ENCODE measurements at regions not wholly inside any gene's neighbourhood (a gene's known extent, or its start where the extent isn't known, plus 50 kb on each side); places are given as distances from the start of the nearest gene placed in this dataset.

DNA sequence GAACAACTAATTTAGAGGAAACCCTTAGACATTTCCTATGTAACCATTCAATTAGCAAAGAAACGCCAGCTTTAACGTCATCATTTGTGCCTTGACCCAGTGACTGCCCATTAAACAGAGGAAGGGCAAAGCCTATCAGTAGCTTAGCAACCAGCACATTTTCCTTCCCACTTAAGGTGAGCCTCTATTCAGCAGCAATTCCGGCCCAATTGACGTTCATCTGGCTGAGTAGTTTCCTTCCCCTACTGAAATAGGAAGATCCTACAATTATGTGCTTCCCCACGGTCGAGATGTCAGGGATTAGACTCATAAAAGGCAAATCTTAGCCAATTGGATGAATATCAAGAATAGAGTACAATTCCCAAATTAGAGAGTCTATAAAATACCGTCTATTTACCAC, 482.1 kb upstream of the ADAMTS5 start:
- DNase-seq: no peak

DNA sequence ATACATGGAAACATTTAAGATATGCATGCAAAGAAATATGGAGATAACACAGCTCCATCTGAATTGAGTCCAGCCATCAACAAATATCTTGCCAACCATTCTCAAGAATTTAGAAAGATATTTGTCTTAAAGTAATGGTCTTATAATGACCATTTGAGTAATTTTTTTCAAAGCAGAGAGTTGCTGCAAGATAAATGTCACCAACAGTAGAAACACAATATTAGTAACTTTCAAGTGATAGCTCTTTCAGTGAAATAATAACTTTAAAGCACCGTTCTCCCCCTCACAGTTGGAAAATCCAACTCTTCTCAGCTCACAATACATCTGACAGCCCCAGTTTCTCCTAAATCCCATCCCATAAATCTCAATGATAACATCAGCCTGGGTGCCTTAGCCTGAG, 481.0 kb upstream of the ADAMTS5 start:
- no peak for DNase-seq

DNA sequence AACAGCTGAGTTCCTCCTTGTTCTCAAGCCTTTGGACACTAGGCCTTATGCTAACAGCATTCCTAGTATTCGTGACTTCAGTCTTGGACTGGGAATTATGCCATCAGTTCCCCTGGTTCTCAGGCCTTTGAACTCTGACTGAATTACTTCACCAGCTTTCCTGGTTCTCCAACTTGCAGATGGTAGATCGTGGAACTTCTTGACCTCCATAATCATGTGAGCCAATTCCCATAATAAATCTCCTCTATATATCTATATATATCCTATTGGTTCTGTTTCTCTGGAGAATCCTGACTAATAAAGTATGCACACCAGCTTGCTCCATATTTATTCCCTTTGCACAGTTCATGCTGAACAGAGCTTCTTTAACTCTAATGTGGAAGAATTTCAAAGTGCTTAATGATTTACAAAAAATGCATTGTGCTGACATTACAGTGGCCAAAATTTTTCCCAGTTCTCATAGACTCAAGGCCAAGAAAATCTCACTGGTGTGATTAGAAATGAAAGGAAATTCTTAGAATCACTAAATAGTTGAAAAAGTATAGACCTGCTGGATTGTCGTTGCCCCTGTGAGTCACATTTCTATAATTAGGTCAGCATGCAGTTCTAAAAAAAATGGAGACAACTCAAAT, 462.9 kb upstream of the ADAMTS5 start:
- DNase-seq: no peak

DNA sequence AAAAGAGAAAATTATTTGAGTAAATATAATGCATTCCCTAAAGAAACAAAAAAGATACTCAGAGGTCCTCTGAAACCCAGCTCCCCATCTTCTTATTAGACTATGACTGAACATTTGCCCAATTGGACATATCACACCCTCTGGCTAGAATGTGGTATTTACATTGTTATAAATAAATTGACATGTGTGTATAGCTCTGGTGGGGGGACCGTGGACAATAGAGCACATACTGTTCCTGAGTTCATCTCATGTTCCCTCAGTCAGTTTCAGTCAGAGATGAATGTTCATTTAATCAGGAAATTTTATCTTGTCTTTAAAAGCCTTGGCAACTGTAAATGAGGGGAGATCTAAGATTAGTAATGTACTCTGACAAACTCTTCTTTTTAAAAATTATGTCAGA, 459.3 kb upstream of the ADAMTS5 start:
- DNase-seq: no peak

DNA sequence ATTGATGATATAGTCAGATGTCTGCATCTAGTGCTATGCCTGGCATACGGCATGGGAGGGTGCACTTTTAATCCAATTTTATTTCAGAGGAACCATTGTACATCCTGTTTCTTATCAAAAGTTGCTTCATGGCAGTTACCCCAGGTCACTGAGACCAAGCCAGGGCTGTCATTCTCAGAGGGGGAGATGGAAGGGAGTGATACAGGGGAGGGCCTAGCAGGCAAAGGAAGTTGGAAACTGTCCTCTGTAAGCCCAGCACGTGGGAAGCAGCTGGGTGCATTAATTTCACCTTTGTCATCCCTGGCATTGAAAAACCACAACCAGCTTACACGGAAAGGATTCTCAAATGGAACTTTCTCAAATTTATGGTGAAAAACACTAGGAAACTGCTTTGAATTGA, 458.7 kb upstream of the ADAMTS5 start:
- DNase-seq: no peak

DNA sequence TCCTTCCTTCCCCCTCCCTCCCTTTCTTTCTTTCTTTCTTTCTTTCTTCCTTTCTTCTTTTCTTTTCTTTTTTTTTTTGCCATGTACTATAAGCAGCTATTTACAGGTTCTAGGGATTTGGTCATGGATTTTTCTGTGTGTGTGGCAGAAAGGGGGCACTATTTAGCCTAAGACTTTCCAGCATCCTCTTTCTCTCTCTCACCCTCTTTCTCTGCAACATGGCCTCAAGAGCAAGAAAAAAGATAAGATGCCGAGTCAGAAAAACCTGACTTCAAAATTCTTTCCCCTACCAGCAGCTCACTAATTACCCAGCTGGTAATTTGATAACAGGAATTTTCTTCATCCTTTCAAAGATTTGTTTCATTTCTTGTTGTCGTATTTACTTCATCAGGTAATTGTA, 458.3 kb upstream of the ADAMTS5 start:
- no peak for DNase-seq

DNA sequence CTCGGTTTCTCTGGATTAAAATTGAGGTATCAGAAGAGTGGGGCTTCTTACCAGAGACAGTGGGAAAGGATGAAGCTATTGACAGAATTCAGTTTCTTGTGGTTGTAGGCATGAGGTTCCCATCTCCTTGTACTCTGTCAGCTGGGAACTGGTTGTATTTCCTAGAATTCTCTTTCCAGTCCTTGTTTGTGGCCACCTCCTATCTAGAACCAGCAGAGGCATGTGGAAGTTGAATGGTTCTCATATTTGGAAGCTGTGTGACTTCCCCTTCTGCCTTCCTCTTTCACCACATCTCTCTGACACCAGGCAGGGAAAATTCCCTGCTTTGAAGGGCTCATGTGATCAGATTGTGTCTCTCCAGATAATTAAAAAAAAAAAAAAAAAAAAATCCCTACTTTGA, 457.7 kb upstream of the ADAMTS5 start:
- DNase-seq: no peak

DNA sequence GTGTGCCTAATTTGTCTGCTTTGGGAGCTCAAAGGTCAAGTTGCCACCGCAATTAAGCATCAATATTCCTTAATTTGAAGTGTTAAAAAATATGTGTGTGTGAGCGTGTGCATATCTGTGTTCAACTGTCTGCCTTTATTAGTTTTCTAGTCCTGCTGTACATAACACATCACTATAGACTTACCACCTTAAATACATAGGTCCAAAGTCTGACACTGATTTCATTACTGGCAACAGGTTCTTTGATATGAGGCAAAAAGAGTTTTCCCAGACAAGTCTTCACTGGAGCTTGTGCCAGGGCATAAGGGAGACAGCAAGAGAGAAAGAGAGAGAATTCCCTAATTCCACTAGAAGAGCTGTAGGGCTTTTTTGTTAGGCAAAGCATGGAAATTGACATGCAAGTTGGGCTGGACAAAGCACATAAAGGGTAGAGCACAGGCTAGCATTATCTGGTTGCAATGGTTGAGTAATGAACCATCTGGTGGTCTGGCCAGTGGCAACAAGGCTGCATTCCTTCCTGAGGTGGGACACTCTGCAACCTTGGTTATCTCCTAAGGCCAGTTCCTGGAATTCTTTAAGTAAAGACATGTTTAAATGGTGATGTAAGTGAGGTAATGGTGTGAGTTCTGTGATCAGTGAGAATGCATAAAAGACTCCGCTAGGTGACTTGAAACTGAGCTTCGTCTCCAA, 457.2 kb upstream of the ADAMTS5 start:
- DNase-seq: no peak

DNA sequence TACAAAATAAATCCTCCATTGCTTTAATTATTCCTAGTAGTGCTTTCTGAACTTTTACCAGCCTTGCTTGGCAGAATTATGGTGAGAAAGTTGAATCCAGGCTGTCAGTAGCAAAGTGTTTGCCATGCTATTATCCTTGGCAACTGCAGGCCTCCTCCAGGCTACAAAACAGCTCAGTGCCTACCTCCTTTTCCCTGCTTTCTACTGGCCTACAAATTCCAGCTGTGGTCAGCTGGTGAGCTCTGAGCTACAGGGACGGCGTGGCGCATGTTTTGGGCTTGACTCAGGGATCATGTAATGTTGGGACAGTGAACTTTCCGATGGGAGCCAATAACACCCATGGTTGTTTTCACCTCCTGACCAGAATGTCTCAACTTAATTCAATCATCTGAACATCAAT, 456.1 kb upstream of the ADAMTS5 start:
- no peak for DNase-seq

DNA sequence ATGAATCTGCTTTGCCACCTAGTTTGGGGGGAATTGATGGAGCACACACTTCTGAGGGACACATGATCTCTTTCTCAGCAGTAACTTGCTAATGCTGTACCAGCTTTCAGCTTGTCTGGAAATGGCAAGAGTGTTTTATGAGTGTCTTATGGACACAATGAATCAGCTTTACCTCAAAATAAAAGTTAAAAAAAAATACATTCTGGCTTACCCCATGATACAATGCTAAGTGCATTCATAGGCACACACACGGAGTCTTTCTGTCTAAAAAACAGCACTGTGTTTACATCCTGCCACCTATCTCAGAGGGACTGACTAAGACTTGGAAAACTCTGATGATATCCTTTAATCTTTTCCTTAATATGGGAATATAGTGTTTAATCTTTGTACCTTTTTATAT, 455.5 kb upstream of the ADAMTS5 start:
- DNase-seq: no peak

DNA sequence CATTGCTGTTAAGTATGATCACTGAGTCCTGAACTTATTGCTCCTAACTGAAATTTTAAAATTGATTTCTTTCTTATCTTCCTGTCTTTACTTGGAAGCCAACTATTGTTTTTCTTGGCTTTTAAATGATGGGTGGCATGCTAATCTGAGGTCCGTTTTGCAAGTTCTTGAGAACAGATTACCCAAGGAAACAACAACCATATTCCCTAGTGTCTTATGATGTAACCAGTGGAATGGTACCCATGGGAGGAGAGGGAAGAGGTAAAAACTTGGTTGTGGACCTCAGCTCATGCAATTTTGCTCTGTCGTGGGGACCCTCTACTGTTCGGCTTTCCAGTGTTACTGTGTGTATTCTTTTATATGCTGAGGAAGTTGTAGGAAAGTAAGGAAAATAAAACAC, 454.8 kb upstream of the ADAMTS5 start:
- DNase-seq: no peak

DNA sequence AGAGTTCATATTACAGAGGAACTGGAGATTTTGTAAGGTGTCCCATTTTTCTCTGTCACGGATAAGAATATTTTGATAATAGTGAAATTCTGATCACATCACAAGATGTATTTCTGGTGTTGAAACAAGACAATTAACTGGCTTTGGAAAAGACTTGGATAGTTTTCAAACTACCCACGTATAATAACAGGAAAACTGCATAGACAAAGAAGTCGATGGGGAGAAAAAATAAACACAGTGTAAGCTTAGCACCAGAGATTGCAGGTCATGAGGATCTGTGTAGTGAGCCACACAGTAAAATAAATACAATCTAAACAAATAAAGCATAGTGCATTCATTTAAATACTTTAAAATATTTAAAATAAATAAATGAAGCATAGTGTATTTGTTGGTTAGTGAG, 452.3 kb upstream of the ADAMTS5 start:
- no peak for DNase-seq

DNA sequence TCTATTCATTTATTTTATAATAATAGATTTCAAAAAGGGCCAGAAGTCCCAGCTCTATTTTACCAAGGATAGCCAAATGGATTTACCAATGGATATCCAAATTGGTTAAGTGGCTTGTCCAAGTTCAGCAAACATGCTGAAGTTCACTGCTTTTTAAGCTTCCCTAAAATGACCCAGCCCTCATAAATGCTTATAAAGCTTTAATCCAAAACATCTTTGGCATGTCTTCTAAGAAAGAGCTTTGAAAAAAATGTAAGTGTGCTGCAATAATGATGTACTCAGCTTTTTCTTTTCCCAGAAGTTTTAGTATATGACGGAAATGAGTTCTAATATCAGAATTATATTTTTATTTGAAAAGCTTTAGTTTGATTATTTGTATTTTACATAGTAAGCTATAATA, 451.5 kb upstream of the ADAMTS5 start:
- DNase-seq: no peak

DNA sequence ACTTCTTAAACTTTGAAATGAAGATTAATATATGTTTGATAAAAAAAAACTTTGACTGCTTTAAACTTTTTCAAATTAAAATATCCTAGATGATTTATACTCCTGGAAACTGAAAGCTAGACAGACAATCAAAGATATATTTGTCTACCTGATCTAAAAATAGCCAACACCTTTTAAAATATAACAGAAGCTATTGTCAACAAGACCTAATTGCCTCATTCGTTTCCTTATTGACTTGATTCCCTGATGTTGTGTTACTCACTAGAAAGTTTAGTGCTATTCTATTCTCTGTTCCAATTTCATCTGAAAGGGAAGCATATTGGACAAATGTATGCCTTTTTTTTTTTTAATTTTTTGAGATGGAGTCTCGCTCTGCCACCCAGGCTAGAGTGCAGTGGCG, 445.6 kb upstream of the ADAMTS5 start:
- no peak for DNase-seq

DNA sequence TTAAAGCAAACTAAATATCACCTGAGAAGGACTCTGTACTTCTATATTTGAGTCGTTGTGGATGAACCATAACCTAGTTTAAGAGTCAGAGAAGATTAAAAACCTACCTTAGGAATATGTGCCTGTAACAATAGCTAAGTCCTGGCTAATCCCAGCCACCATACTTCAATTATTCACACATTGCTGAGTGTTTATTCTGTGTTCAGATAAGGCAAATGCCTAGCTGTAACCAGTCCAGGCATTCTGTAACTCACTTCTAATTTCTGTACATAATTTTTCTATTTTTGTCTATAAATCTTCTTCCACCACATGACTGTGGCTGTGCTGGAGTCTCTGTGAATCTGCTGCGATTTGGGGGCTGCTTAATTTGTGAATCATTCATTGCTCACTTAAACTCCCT, 441.9 kb upstream of the ADAMTS5 start:
- no peak for DNase-seq

DNA sequence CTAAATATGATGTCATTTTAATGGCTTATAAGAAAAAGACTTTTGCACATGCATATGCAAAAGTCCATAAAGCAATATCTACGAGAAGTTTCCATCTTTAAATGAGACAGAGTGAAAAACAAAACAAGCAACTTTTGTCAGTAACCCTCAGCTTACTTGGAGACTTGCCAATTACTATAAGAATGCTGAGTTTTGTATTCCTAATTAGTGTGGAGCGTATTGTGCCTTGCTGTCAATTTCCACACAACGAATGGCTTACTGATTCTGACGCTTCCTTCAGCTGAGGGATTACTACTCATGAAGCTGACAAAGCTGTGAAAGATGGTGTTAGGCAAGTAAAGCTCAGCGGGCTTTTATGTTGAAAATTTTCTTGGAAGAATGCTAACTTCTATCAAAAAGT, 440.4 kb upstream of the ADAMTS5 start:
- DNase-seq: no peak

DNA sequence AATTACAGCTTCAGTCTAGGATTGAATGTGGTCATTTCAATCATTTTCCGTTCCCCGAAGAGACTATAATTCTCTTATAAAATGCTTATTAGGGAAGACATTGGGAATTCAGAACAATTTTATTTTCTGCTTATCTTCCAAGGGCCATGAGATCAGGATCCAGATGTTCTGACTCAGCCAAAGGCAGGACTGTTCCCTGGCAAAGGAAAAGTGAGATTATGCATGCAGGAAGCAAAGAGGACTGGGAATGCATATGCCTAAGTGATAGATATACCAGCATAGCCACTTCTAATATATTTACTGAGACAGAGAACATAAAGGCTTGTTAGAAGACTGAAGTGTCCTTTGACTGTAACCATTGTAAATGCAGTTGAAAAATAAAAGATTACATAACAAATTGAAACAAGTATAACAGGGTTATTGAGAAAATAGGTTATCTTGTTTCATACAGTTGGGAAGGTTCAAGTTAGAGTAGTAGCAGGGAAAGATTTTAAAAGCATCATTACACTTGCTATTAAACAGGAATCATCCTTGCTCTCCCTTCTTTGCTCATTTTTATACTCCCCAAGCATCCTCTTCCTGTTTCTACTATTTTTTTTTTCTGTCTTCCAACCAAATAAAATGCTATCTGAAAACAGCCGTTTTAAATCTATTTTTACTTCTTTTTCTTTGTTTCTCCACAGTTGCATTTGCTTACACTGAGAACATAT, 439.6 kb upstream of the ADAMTS5 start:
- no peak for DNase-seq

DNA sequence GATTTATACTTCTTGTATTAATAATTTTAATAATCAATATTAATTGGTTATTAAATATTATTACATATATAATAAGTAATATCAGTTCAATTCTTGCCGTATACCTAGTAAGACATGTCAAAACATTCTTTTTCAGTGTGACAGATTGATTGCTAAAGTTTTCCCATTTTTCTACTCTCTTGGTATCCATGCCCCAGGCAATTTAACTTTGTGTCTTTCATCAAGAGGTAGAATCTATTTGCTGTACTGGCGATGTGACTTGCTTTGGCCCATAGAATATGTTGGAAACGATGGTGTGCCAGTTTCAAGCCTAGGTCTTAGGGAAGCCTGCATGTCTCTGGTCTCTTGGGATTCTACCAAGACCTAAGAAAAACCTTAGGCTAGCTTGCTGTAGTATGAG, 436.1 kb upstream of the ADAMTS5 start:
- no peak for DNase-seq

DNA sequence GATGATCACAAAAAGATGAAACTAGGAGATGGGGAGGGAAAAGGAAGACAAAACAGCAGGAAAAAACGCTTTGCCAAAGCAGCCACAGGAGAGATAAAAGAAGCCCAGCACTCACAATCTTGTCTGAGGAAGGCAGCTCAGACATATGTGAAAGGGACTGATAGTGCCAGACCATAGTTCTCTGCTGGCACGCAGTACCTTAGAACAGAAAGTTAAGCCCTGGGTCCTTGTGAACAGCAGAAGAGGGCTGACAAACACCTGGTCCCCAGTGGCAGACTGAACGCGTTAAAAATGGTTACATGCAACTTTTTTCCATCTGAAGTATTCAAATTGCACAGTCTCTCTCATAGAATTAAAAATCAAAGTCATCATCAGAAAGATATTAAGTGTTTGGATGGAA, 433.2 kb upstream of the ADAMTS5 start:
- DNase-seq: no peak

DNA sequence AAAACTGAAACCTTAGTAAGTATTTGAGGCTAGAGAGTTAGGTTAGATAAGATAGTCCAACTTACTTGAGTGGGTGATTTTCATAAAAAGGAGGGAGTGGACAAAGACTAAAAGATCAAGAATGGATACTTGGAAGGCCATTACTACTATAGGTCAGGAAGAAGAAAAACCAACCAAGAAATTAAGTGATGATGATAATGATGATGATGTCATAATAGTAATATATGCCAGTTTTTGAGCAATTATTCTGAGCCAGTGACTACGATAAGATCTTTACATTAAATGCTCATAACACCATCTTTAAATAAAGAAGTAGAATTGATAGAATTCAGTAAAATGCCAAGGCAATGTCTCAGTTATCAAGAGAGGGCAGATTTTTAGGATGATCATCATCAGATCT, 430.7 kb upstream of the ADAMTS5 start:
- DNase-seq: no peak

DNA sequence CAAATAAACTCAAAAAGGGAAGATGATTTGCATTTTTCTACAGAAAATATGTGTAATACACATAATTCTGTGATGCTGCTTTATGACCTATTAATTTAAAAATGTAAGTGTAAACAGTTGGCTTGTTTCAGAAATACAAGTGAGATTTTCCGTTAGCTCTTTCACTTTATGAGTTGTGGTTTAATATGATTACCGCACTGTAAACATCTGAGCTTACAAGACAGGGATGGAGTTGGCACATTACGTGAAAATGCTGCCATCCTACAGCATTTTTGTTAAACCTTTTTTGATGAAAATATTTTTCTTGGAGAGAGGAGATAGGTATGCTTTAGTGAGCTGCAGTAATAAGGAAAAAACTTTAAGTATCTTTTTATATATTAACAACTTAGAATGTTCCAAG, 426.8 kb upstream of the ADAMTS5 start:
- no peak for DNase-seq

DNA sequence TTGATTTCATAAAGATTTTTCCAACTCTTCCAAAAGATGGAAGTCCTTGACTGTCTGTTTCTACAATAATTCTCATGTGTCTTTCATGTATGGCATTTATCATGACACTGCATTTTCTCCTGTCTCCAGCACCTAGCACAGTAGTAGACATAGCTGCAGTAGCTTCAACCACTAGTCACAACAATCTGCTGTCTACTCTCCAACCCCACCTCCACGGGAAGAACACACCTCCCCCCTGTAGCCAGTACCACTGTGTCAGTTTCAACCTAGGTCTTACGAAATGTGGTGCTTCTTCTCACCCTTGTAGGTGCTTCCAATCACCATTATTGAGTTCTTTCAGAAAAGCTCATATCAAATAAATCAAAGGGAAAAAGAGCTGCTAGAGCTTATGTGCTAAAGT, 425.1 kb upstream of the ADAMTS5 start:
- no peak for DNase-seq

DNA sequence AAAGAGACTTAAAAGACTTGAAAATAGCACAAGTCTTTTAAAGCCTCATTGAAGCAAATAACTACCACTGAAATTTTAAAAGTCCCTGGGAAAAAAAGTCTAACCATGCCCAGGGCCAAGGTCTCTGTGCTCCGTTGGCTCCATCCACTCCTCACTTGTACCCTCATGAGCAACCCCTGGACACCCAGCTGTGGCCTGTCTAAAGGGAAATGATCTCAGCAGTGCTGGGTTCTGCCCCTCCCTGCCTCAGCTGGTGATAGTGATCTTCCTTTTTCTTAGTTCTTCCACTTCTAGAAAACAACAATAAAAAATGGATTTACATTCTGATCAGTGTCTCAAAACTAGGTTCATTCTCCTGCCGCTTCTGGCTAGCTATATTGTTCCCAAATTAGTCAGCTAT, 423.5 kb upstream of the ADAMTS5 start:
- no peak for DNase-seq

DNA sequence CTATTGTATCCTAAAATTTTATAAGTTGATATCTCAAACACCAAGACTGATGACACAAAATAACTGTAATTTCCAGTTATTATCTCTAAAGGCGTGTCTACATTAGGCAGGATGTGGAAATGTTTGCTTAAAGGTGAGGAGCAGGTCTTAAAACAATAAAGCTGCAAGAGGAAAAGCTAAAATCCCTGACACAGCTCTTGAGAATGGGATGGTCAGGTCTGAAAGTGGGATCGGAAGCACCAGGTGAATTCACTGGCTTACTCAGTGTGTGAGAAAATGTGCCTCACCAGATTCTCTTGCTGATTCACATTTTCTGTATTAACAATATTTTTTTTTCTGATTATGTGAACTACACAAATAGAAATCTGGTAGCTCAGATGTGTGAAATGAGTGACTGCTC, 421.9 kb upstream of the ADAMTS5 start:
- no peak for DNase-seq

DNA sequence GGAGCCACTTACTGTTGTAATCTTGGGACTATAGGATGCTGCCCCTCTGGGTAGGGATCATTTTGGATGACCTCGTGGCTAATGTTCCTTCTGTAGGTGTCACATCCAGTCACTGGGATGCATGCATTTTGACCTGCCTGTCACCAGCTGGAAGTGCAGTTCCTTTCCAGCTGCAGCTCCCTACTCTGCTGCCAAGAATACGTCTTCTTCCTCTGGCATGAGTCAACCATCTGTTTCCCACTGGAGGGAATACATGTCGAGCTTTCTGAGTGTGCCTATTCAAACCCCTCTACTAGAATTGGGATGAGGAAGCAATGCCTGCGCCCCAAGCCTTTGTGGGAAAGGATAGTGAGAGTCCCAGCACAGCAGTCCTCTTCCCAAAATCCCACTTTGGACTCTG, 415.5 kb upstream of the ADAMTS5 start:
- DNase-seq: no peak

Measured in NCI-H1105 (cell line).